Fibroblast of villous mesenchyme (primary cell): ENCODE measurements at regions not wholly inside any gene's neighbourhood (a gene's known extent, or its start where the extent isn't known, plus 50 kb on each side); places are given as distances from the start of the nearest gene placed in this dataset.
"Not testable (repeated sequence)": the region's sequence is repeated elsewhere in the genome, so short reads cannot be mapped to it uniquely, and the experiment has no call there.

Experiments
- DNase-seq: peaks from one replicate; pipeline ENCODE4 v3.0.0-alpha.2; 2010; ENCODE audit warnings: low read depth
- H3K4me3 ChIP-seq: 2 replicates; pipeline ENCODE4 v1.5.1; 2011; ENCODE audit warnings: low read depth, mild to moderate bottlenecking, low read length
- CTCF ChIP-seq: IDR thresholded peaks from 2 replicates; pipeline ENCODE4 v1.5.1; 2012; ENCODE audit warnings: low read depth, mild to moderate bottlenecking, low read length; ENCODE audit not compliant: insufficient read depth

- TF ChIP-seq CTCF: no peak
- no peak overlapping the region for H3K4me3 ChIP-seq
- DNase-seq: no peak
These were observed 181.2 kb downstream of the COX18 start for GRCh38 chr4:72888331-72888730.

DNA sequence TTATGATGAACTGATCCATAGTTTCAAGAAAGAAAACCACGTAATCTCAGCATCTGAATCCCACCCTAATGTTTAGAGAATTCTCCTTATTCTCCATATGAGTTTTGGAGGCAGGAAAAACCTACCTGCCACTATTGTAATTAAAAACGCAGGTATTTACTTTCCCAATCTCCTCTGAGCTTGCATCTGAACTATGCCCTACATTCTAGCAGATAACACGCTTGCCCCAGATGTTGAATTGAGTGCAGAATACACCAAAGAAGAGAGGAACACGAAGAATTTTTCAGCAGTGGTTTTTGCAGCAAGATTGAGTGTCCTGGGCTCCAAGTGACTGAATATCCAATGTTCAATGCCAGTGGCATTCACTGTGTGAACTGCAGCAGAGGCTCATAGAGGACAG is 182.4 kb downstream of the COX18 start:
- H3K4me3 ChIP-seq: no peak overlapping the region
- no peak for DNase-seq
- TF ChIP-seq CTCF: no peak

DNA sequence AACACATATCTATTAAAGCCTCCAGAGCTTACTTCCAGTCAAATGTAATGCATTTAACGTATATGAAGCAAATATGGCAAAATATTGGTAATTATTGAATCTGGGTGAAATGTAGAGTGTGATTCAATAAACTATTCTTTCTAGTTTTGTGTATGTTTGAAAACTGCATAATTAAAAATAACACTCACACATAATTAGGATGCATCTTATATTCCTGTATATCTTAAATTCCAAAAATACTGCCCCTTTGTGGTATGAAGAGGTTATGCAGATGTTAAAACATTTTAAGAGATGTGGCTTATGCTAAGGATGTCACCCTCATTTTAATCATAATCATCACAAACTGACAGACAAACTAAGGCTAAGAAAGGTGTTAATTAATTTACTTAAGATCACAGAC is 182.9 kb downstream of the COX18 start:
- no peak for DNase-seq
- peak; percentile 37 for TF ChIP-seq CTCF
- H3K4me3 ChIP-seq: no peak overlapping the region

GRCh38 chr4:72884225-72884624 is 185.3 kb downstream of the COX18 start:
- not testable (repeated sequence) for H3K4me3 ChIP-seq, DNase-seq

DNA sequence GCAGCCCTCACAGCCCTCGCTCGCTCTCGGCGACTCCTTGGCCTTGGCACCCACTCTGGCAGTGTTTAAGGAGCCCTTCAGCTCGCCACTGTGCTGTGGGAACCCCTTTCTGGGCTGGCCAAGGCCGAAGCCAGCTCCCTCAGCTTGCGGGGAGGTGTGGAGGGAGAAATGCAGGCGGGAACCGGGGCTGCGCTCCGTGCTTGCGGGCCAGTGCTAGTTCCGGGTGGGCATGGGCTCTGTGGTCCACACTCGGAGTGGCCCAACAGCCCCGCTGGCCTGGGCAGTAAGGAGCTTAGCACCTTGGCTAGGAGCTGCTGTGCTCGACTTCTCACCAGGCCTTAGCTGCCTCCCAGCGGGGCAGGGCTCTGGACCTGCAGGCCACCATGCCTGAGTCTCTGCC is 192.6 kb downstream of the COX18 start:
- H3K4me3 ChIP-seq: no peak overlapping the region
- no peak for TF ChIP-seq CTCF
- no peak for DNase-seq

- no peak for TF ChIP-seq CTCF
- no peak overlapping the region for H3K4me3 ChIP-seq
- no peak for DNase-seq
These were observed 194.0 kb downstream of the COX18 start for GRCh38 chr4:72875545-72875944.

- H3K4me3 ChIP-seq: no peak overlapping the region
- DNase-seq: no peak
- TF ChIP-seq CTCF: no peak
These were observed 194.4 kb downstream of the COX18 start for GRCh38 chr4:72875138-72875537.
